HFFc6 (cell line): ENCODE measurements at regions not wholly inside any gene's neighbourhood (a gene's known extent, or its start where the extent isn't known, plus 50 kb on each side); places are given as distances from the start of the nearest gene placed in this dataset.

Source experiments
- DNase-seq: peaks from one replicate; pipeline ENCODE4 v3.0.0-alpha.2; 2018
- H3K27ac Mint-ChIP-seq: 2 replicates; pipeline ENCODE4 v1.8.0; 2020; ENCODE audit warnings: mild to moderate bottlenecking, mixed read lengths
- H3K27me3 Mint-ChIP-seq: 2 replicates; pipeline ENCODE4 v1.8.0; 2021; ENCODE audit warnings: mild to moderate bottlenecking, moderate library complexity, mixed read lengths; ENCODE audit not compliant: insufficient read depth
- H3K36me3 Mint-ChIP-seq: 2 replicates; pipeline ENCODE4 v1.8.0; 2021; ENCODE audit warnings: low read depth, mixed read lengths
- H3K4me1 Mint-ChIP-seq: 2 replicates; pipeline ENCODE4 v1.8.0; 2020; ENCODE audit warnings: low read depth, mixed read lengths
- H3K4me3 Mint-ChIP-seq: 2 replicates; pipeline ENCODE4 v1.8.0; 2020; ENCODE audit warnings: mild to moderate bottlenecking, moderate library complexity, mixed read lengths
- H3K9me3 Mint-ChIP-seq: 2 replicates; pipeline ENCODE4 v1.8.0; 2020; ENCODE audit warnings: mild to moderate bottlenecking, mixed read lengths
- TF ChIP-seq, protein P1 (sequence below): fragments of 200-600 bp; sonication (generic); IDR thresholded peaks from 2 replicates; pipeline ENCODE4 v1.5.0; 2021; ENCODE audit warnings: antibody characterized with exemption, mild to moderate bottlenecking

GRCh38 chr14:40758076-40758475 is 848.6 kb upstream of the LRFN5 start:
- Mint-ChIP-seq H3K4me1 (no peaks in the 10 kb centered on the region), H3K27ac (no peak overlapping the region), H3K27me3 (no peaks in the 10 kb centered on the region), H3K9me3 (peaks cover 69% of the 10 kb centered on the region), H3K36me3 (peaks cover 7% of the 10 kb centered on the region; the same call in 1 of the 2 replicates), H3K4me3 (no peak overlapping the region)
- TF ChIP-seq, protein P1, sequence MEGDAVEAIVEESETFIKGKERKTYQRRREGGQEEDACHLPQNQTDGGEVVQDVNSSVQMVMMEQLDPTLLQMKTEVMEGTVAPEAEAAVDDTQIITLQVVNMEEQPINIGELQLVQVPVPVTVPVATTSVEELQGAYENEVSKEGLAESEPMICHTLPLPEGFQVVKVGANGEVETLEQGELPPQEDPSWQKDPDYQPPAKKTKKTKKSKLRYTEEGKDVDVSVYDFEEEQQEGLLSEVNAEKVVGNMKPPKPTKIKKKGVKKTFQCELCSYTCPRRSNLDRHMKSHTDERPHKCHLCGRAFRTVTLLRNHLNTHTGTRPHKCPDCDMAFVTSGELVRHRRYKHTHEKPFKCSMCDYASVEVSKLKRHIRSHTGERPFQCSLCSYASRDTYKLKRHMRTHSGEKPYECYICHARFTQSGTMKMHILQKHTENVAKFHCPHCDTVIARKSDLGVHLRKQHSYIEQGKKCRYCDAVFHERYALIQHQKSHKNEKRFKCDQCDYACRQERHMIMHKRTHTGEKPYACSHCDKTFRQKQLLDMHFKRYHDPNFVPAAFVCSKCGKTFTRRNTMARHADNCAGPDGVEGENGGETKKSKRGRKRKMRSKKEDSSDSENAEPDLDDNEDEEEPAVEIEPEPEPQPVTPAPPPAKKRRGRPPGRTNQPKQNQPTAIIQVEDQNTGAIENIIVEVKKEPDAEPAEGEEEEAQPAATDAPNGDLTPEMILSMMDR, result no peak
- DNase-seq, result no peak

GRCh38 chr14:40757376-40757950 is 849.2 kb upstream of the LRFN5 start:
- TF ChIP-seq, protein P1, result no peak
- no peak overlapping the region for H3K4me3 Mint-ChIP-seq
- no peaks in the 10 kb centered on the region for H3K4me1 Mint-ChIP-seq
- peaks cover 7% of the 10 kb centered on the region; the same call in 1 of the 2 replicates for H3K36me3 Mint-ChIP-seq
- H3K9me3 Mint-ChIP-seq, result peaks cover 69% of the 10 kb centered on the region
- H3K27ac Mint-ChIP-seq, result no peak overlapping the region
- no peak for DNase-seq
- H3K27me3 Mint-ChIP-seq, result no peaks in the 10 kb centered on the region

DNA sequence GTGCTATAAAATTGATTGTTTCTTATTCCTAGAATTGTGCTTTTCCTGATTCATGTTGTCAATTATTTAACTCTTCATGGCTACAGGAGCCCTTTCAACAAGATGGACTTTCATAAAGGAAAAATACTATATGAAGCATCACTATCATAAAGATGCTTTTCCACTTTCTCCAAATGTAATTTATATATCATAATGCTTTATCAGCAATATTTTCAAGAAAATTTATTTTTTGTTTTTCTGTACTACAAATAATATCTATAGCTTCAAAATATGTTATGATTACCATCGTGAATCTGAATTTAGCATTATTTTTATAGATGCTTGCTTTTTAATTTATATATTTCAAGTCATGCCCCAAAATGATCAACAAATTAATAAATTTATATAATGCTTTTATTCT is 873.5 kb upstream of the LRFN5 start:
- no peak for DNase-seq
- Mint-ChIP-seq H3K27me3 (no peaks in the 10 kb centered on the region), H3K4me3 (no peak overlapping the region), H3K27ac (no peak overlapping the region), H3K9me3 (peaks cover 29% of the 10 kb centered on the region), H3K36me3 (peaks cover 6% of the 10 kb centered on the region; the same call in 1 of the 2 replicates), H3K4me1 (no peaks in the 10 kb centered on the region)
- TF ChIP-seq, protein P1, result no peak

DNA sequence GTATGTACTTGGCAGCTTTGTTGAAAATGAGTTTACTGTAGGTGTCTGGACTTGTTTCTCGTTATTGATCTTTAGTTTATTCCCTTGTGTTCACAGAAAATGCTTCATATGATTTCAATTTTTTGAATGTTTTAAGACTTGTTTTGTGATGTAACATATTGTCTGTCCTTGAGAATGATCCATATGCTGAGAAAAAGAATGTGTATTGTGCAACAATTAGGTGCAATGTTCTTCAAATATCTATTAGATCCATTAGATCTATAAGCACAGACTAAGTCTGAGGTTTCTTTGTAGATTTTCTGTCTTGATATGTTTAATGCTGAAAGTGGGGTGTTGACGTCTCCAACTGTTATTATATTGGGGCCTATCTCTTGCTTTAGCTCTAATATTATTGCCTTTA is 879.6 kb upstream of the LRFN5 start:
- no peak for DNase-seq
- Mint-ChIP-seq H3K4me1 (no peaks in the 10 kb centered on the region), H3K9me3 (peaks cover 57% of the 10 kb centered on the region), H3K27me3 (no peaks in the 10 kb centered on the region), H3K36me3 (no peaks in the 10 kb centered on the region), H3K4me3 (no peak overlapping the region), H3K27ac (no peak overlapping the region)
- TF ChIP-seq, protein P1, result no peak

- Mint-ChIP-seq H3K27me3 (no peaks in the 10 kb centered on the region; the same call in 1 of the 2 replicates), H3K27ac (no peak overlapping the region), H3K36me3 (0 out of 2 replicates have a peak, but pooled peaks cover 6% of the 10 kb centered on the region), H3K9me3 (peaks cover 58% of the 10 kb centered on the region), H3K4me1 (no peaks in the 10 kb centered on the region), H3K4me3 (no peak overlapping the region)
- no peak for DNase-seq
- TF ChIP-seq, protein P1, result no peak
These were observed 893.3 kb upstream of the LRFN5 start for GRCh38 chr14:40713387-40713786.
